ENCODE measurements at regions not wholly inside any gene's neighbourhood (a gene's known extent, or its start where the extent isn't known, plus 50 kb on each side); places are given as distances from the start of the nearest gene placed in this dataset.

- no CpG with 5 or more reads among the region's 5 CpGs for WGBS (ENCODE audit: extremely low coverage, insufficient read length, low lambda C conversion rate)
- Histone ChIP-seq H4K91ac (ENCODE audit: insufficient read length, low read depth, low read length) (no peak overlapping the region), H2BK20ac (ENCODE audit: low read depth, low read length, poor library complexity, severe bottlenecking) (no peak overlapping the region), H3K56ac (ENCODE audit: insufficient read length, low read depth, low read length) (no peak overlapping the region), H3K4me2 (ENCODE audit: insufficient read depth, insufficient read length, low read length) (no peak overlapping the region), H3K4ac (ENCODE audit: low read depth, low read length) (no peak overlapping the region), H3K27me3 (ENCODE audit: insufficient read depth, low read length) (no peaks in the 10 kb centered on the region), H3K79me1 (ENCODE audit: insufficient read depth, low read depth, low read length, poor library complexity, severe bottlenecking) (no peaks in the 10 kb centered on the region), H3K9me3 (ENCODE audit: control insufficient read depth, low read depth, low read length) (no peaks in the 10 kb centered on the region), H4K5ac (ENCODE audit: insufficient read length, low read depth, low read length) (no peak overlapping the region), H3T11ph (ENCODE audit: low read length) (no peak overlapping the region), H3K9ac (ENCODE audit: extremely low read depth, insufficient read length, low read length) (no peak overlapping the region), H3K27ac (ENCODE audit: insufficient read length, low read depth, low read length) (no peak overlapping the region), H3K23ac (ENCODE audit: insufficient read length, low read depth, low read length) (no peak overlapping the region), H4K20me1 (ENCODE audit: control insufficient read depth, insufficient read depth, insufficient read length) (no peaks in the 10 kb centered on the region), H4K8ac (replicated peaks; ENCODE audit: insufficient read length, low read depth, low read length) (no peak overlapping the region), H2BK120ac (ENCODE audit: low read depth, low read length, poor library complexity, severe bottlenecking) (no peak overlapping the region), H2BK15ac (ENCODE audit: low read depth, low read length) (no peak overlapping the region), H3K14ac (ENCODE audit: insufficient read depth, low read length) (no peak overlapping the region), H3K23me2 (ENCODE audit: insufficient read length, low read depth, low read length, poor library complexity, severe bottlenecking) (no peaks in the 10 kb centered on the region), H3K18ac (ENCODE audit: insufficient read length, low read depth, low read length) (no peak overlapping the region), H2BK5ac (ENCODE audit: insufficient read length, low read length) (no peak overlapping the region), H3K79me2 (ENCODE audit: insufficient read depth, low read length) (no peaks in the 10 kb centered on the region), H2AK5ac (ENCODE audit: insufficient read length, low read length) (no peak overlapping the region), H2BK12ac (ENCODE audit: insufficient read length, low read depth, low read length) (no peak overlapping the region), H2AFZ (ENCODE audit: low read length) (no peak overlapping the region), H3K4me1 (ENCODE audit: insufficient read depth, low read length) (no peaks in the 10 kb centered on the region)
- no peaks in the 10 kb centered on the region for H3K27me3 Mint-ChIP-seq (ENCODE audit: low read depth)
- H3K4me1 Mint-ChIP-seq = peaks cover 5 to 6% of the 10 kb centered on the region in 2 experiments
- peaks cover 0 to 1% of the 10 kb centered on the region in 2 experiments; a peak in 1 of 5 replicates for H3K9me3 Mint-ChIP-seq
- H3K4me3 Mint-ChIP-seq = no peak overlapping the region
- no peak for TF ChIP-seq CTCF (conservative IDR thresholded peaks at IDR 0.05)
- H3K27ac Mint-ChIP-seq = no peak overlapping the region
- no peaks in the 10 kb centered on the region for H3K36me3 Mint-ChIP-seq (ENCODE audit: insufficient read depth in 1 of 3, low read depth in 3 of 3)
- DNase-seq = no peak
These were observed 313.1 kb upstream of the TACR3 start for GRCh38 chr4:104032896-104033295.

All from H9 (cell line).